ENCODE measurements at regions not wholly inside any gene's neighbourhood (a gene's known extent, or its start where the extent isn't known, plus 50 kb on each side); places are given as distances from the start of the nearest gene placed in this dataset.

DNA sequence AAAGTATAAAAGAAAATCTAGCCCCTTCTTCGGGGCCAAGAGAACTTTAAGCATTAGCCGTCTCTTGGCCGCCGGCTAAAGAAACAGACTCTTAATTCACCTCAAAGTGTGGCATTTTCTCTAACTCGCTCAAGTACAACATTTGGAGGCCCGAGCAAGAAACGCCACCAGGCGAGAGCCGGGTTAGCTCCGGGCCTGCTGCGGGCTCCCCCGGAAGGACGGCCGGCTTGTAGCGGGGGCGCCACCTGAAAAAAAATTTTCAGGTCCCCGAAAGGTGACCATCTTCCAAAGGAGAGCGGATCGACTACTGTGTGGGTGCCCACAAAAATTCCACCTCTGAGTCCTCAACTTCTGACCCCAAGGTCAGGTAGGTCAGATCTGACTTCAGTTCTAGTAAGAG is 156.0 kb downstream of the DEFB131A start:
- TF ChIP-seq, protein P1, sequence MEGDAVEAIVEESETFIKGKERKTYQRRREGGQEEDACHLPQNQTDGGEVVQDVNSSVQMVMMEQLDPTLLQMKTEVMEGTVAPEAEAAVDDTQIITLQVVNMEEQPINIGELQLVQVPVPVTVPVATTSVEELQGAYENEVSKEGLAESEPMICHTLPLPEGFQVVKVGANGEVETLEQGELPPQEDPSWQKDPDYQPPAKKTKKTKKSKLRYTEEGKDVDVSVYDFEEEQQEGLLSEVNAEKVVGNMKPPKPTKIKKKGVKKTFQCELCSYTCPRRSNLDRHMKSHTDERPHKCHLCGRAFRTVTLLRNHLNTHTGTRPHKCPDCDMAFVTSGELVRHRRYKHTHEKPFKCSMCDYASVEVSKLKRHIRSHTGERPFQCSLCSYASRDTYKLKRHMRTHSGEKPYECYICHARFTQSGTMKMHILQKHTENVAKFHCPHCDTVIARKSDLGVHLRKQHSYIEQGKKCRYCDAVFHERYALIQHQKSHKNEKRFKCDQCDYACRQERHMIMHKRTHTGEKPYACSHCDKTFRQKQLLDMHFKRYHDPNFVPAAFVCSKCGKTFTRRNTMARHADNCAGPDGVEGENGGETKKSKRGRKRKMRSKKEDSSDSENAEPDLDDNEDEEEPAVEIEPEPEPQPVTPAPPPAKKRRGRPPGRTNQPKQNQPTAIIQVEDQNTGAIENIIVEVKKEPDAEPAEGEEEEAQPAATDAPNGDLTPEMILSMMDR (IDR thresholded peaks at IDR 0.05): no peak
- TF ChIP-seq EP300 (IDR thresholded peaks at IDR 0.05): no peak
- no peak for TF ChIP-seq POLR2A (IDR thresholded peaks at IDR 0.05)

All from stomach (tissue), 4 donors.